ENCODE measurements at regions not wholly inside any gene's neighbourhood (a gene's known extent, or its start where the extent isn't known, plus 50 kb on each side); places are given as distances from the start of the nearest gene placed in this dataset.

DNA sequence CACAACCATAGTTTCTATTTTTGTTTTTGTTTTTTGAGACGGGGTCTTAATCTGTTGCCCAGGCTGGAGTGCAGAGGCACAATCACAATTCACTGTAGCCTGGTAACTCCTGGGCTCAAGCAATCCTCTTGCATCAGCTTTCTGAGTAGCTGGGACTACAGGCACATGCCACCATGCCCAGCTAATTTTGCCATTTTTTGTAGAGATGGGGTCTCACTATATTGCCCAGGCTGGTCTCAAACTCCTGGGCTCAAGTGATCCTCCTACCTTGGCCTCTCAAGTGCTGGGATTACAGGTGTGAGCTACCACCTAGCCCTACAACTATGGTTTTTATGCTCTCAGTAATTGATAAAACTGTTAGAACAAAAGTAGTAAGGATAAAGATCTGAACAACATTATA is 147.5 kb upstream of the SHB start:
- Histone ChIP-seq H3K27me3 (ENCODE audit: low read length) (no peaks in the 10 kb centered on the region), H3K79me2 (ENCODE audit: low read length) (no peaks in the 10 kb centered on the region), H3K4me3 (ENCODE audit: low read length) (no peak overlapping the region), H3K9me2 (replicated peaks; ENCODE audit: low read length) (no peaks in the 10 kb centered on the region), H3K9ac (ENCODE audit: low read length) (no peak overlapping the region), H3K4me2 (ENCODE audit: low read length) (no peak overlapping the region), H4K20me1 (ENCODE audit: low read length) (no peaks in the 10 kb centered on the region), H3K36me3 (ENCODE audit: low read depth, low read length) (no peaks in the 10 kb centered on the region), H2AFZ (ENCODE audit: low read length) (no peak overlapping the region), H3K4me1 (ENCODE audit: insufficient read depth, low read length) (no peaks in the 10 kb centered on the region), H3K9me3 (ENCODE audit: low read length) (no peaks in the 10 kb centered on the region), H3F3A (ENCODE audit: low read length, unreplicated experiment) (no peaks in the 10 kb centered on the region), H3K27ac (ENCODE audit: low read length) (no peak overlapping the region)
- TF ChIP-seq EZH2phosphoT487 (IDR thresholded peaks at IDR 0.05; ENCODE audit: borderline replicate concordance, low read length): no peak
- TF ChIP-seq, protein P1, sequence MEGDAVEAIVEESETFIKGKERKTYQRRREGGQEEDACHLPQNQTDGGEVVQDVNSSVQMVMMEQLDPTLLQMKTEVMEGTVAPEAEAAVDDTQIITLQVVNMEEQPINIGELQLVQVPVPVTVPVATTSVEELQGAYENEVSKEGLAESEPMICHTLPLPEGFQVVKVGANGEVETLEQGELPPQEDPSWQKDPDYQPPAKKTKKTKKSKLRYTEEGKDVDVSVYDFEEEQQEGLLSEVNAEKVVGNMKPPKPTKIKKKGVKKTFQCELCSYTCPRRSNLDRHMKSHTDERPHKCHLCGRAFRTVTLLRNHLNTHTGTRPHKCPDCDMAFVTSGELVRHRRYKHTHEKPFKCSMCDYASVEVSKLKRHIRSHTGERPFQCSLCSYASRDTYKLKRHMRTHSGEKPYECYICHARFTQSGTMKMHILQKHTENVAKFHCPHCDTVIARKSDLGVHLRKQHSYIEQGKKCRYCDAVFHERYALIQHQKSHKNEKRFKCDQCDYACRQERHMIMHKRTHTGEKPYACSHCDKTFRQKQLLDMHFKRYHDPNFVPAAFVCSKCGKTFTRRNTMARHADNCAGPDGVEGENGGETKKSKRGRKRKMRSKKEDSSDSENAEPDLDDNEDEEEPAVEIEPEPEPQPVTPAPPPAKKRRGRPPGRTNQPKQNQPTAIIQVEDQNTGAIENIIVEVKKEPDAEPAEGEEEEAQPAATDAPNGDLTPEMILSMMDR (conservative IDR thresholded peaks at IDR 0.05; ENCODE audit: low read depth, low read length): no peak
- TF ChIP-seq EZH2 (IDR thresholded peaks at IDR 0.05; ENCODE audit: low read length, unreplicated experiment): no peak
- intact Hi-C loops (cut with micrococcal nuclease): no loop called here
- POLR2A ChIA-PET (ENCODE audit: unreplicated experiment): no interaction called here
- ATAC-seq (no peak), DNase-seq (no peak)
- BruUV-seq (replicated peaks): no TSS peak
- CTCF ChIA-PET: no interaction called here

DNA sequence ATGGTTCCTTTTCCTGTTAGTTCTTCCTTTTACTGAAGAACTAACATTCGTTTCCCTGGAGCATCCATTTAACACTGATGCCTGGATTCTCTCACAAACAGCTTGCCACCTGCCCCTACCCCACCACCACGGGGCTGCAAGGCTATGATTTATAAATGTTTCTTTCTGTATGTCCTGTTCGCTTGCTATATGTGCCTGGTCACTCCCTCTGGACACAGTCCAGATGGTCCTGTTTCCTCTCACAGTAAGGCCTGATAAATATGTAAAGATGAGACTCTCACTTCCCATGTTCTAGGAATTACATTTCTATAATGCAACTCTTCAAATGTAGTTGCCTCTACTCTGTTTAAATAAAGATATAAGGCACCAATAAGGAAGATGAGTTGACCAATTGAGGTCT is 146.4 kb upstream of the SHB start:
- POLR2A ChIA-PET (ENCODE audit: unreplicated experiment): no interaction called here
- no peak overlapping the region for H3K9ac ChIP-seq (ENCODE audit: low read length)
- BruUV-seq (replicated peaks): no TSS peak
- H4K20me1 ChIP-seq (ENCODE audit: low read length): no peaks in the 10 kb centered on the region
- no peak overlapping the region for H3K4me2 ChIP-seq (ENCODE audit: low read length)
- H2AFZ ChIP-seq (ENCODE audit: low read length): no peak overlapping the region
- no peak for DNase-seq
- intact Hi-C loops (cut with micrococcal nuclease): no loop called here
- no peaks in the 10 kb centered on the region for H3K9me3 ChIP-seq (ENCODE audit: low read length)
- H3K27ac ChIP-seq (ENCODE audit: low read length): no peak overlapping the region
- TF ChIP-seq EZH2 (IDR thresholded peaks at IDR 0.05; ENCODE audit: low read length, unreplicated experiment) (no peak), EZH2phosphoT487 (IDR thresholded peaks at IDR 0.05; ENCODE audit: borderline replicate concordance, low read length) (no peak)
- TF ChIP-seq, protein P1 (conservative IDR thresholded peaks at IDR 0.05; ENCODE audit: low read depth, low read length): no peak
- H3K36me3 ChIP-seq (ENCODE audit: low read depth, low read length): no peaks in the 10 kb centered on the region
- CTCF ChIA-PET: no interaction called here
- no peaks in the 10 kb centered on the region for H3K27me3 ChIP-seq (ENCODE audit: low read length)
- H3K9me2 ChIP-seq (replicated peaks; ENCODE audit: low read length): no peaks in the 10 kb centered on the region
- H3K4me3 ChIP-seq (ENCODE audit: low read length): no peak overlapping the region
- no peaks in the 10 kb centered on the region for H3K4me1 ChIP-seq (ENCODE audit: insufficient read depth, low read length)
- H3K79me2 ChIP-seq (ENCODE audit: low read length): no peaks in the 10 kb centered on the region
- no peaks in the 10 kb centered on the region for H3F3A ChIP-seq (ENCODE audit: low read length, unreplicated experiment)
- ATAC-seq: no peak

DNA sequence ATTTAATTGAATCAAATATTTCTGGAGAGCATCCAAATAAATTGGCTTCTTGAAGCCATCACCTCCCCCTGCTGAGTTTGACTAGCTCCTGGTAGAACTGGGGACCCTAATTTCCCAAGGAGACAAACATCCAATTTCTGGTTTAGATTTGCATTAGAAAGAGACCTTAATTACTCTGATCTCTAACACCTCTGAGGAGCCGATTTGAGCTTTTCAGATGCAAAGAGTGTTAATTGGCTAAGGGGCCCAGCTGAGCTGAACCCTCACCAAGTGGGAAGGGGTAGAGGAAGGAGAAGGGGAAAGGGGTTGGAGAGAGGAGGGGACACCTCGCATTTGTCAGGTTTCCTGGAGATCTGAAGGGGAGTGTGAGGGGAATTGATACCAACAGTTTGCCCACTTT is 145.4 kb upstream of the SHB start:
- intact Hi-C loops (cut with micrococcal nuclease): no loop called here
- CTCF ChIA-PET: interaction anchor here (0.7 kb wide), 1 partner anchor 756 kb away, joined by 3 read pairs; no protein-coding TSS in a partner anchor

More for the DNA sequence above, 145.4 kb upstream of the SHB start:
- DNase-seq: no peak
- POLR2A ChIA-PET (ENCODE audit: unreplicated experiment): no interaction called here
- BruUV-seq (replicated peaks): no TSS peak
- no peaks in the 10 kb centered on the region for H3K9me3 ChIP-seq (ENCODE audit: low read length)
- no peak overlapping the region for H3K4me2 ChIP-seq (ENCODE audit: low read length)
- no peaks in the 10 kb centered on the region for H4K20me1 ChIP-seq (ENCODE audit: low read length)
- no peak for ATAC-seq
- no peak overlapping the region for H3K9ac ChIP-seq (ENCODE audit: low read length)
- no peak overlapping the region for H3K27ac ChIP-seq (ENCODE audit: low read length)
- no peaks in the 10 kb centered on the region for H3K4me1 ChIP-seq (ENCODE audit: insufficient read depth, low read length)
- TF ChIP-seq EZH2 (IDR thresholded peaks at IDR 0.05; ENCODE audit: low read length, unreplicated experiment) (no peak), EZH2phosphoT487 (IDR thresholded peaks at IDR 0.05; ENCODE audit: borderline replicate concordance, low read length) (no peak)
- TF ChIP-seq, protein P1 (conservative IDR thresholded peaks at IDR 0.05; ENCODE audit: low read depth, low read length): no peak
- no peaks in the 10 kb centered on the region for H3K79me2 ChIP-seq (ENCODE audit: low read length)
- no peak overlapping the region for H3K4me3 ChIP-seq (ENCODE audit: low read length)
- H3K27me3 ChIP-seq (ENCODE audit: low read length): no peaks in the 10 kb centered on the region
- no peaks in the 10 kb centered on the region for H3F3A ChIP-seq (ENCODE audit: low read length, unreplicated experiment)
- H3K36me3 ChIP-seq (ENCODE audit: low read depth, low read length): no peaks in the 10 kb centered on the region
- no peaks in the 10 kb centered on the region for H3K9me2 ChIP-seq (replicated peaks; ENCODE audit: low read length)
- H2AFZ ChIP-seq (ENCODE audit: low read length): no peak overlapping the region

All from PC-3 (cell line).